ENCODE measurements at regions not wholly inside any gene's neighbourhood (a gene's known extent, or its start where the extent isn't known, plus 50 kb on each side); places are given as distances from the start of the nearest gene placed in this dataset.

DNA sequence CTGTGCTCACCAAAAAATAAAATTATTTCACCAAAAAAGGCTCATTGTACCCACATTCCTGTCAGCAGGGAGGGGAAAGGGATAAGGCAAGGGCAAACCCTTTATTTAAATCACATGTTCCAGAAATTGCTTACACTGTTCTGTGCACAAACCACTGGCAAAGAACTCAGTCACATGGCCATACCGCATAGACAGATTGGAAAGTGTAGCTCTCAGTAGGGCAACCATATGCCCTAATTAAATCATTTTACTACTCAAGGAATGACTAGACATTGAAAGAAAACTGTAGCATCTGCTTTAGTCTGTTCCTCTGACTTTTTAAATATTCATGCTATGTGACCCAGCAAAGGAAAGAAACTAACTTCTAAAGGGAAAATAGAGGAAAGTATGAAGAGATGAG is 119.2 kb upstream of the FAM241A start:
- POLR2A ChIA-PET (ENCODE audit: unreplicated experiment), result no interaction called here
- Histone ChIP-seq H3K4me1 (ENCODE audit: control insufficient read depth, insufficient read depth, low read length) (no peaks in the 10 kb centered on the region), H3K4ac (ENCODE audit: low read depth, low read length) (no peak overlapping the region), H2BK20ac (ENCODE audit: low read depth, low read length) (no peak overlapping the region), H2AK9ac (replicated peaks; ENCODE audit: low read depth, low read length, poor library complexity) (no peak overlapping the region), H4K91ac (ENCODE audit: insufficient read depth, low read depth, low read length) (no peak overlapping the region), H2AK5ac (ENCODE audit: low read depth, low read length) (no peak overlapping the region), H2BK5ac (ENCODE audit: low read depth, low read length, poor library complexity, severe bottlenecking) (no peak overlapping the region), H3K36me3 (ENCODE audit: control insufficient read depth, insufficient read depth, low read length) (no peaks in the 10 kb centered on the region), H3K23ac (ENCODE audit: low read depth, low read length) (no peak overlapping the region), H3K27me3 (ENCODE audit: control insufficient read depth, insufficient read depth, low read length) (peaks cover 2% of the 10 kb centered on the region; the same call in 1 of the 2 replicates), H4K8ac (ENCODE audit: low read depth in 2 of 2, low read length in 2 of 2) (no peak overlapping the region), H3K4me2 (ENCODE audit: low read depth, low read length) (no peak overlapping the region), H3K56ac (ENCODE audit: extremely low read depth, insufficient read depth, low read length) (no peak overlapping the region), H3K79me1 (ENCODE audit: low read depth in 1 of 2, low read length in 2 of 2) (no peaks in the 10 kb centered on the region), H2AFZ (replicated peaks; ENCODE audit: low read length, poor library complexity) (no peak overlapping the region), H3K18ac (ENCODE audit: low read depth, low read length) (no peak overlapping the region), H4K5ac (ENCODE audit: low read depth, low read length) (no peak overlapping the region), H3K14ac (replicated peaks; ENCODE audit: low read depth, low read length) (no peak overlapping the region), H3K9ac (ENCODE audit: low read depth, low read length) (no peak overlapping the region), H3K9me3 (ENCODE audit: control insufficient read depth, insufficient read depth, low read length) (no peaks in the 10 kb centered on the region), H3K4me3 (ENCODE audit: insufficient read depth, low read depth, low read length) (no peak overlapping the region), H2BK120ac (ENCODE audit: low read depth, low read length) (no peak overlapping the region), H3K27ac (ENCODE audit: insufficient read depth, low read length) (no peak overlapping the region), H2BK15ac (ENCODE audit: low read depth, low read length) (no peak overlapping the region), H4K20me1 (ENCODE audit: insufficient read depth, low read length) (no peaks in the 10 kb centered on the region), H3K9me1 (ENCODE audit: insufficient read depth, low read length) (no peaks in the 10 kb centered on the region)
- WGBS, 2 experiments (ENCODE audit: extremely low coverage in 2 of 2, insufficient read length in 1 of 2), result no CpG with 5 or more reads among the region's 1 CpG
- in situ Hi-C loops (cut with MboI; ENCODE audit: low sequenced_read_pairs) (loop anchor here (25.0 kb wide), 1 partner anchor 1389 kb away; no protein-coding TSS in a partner anchor), intact Hi-C loops (cut with micrococcal nuclease) (no loop called here), dilution Hi-C loops (cut with HindIII; ENCODE audit: low sequenced_read_pairs, unreplicated experiment) (no loop called here)
- no peak for DNase-seq
- TF ChIP-seq RAD21 (IDR thresholded peaks at IDR 0.05; ENCODE audit: low read length) (no peak), NFE2L2 (IDR thresholded peaks at IDR 0.05; ENCODE audit: low read depth, low read length) (no peak), MAFK (IDR thresholded peaks at IDR 0.05; ENCODE audit: low read depth, low read length) (no peak), BHLHE40 (IDR thresholded peaks at IDR 0.05; ENCODE audit: low read depth, low read length) (no peak), POLR2A (IDR thresholded peaks at IDR 0.05; ENCODE audit: low read depth, low read length) (no peak), RCOR1 (IDR thresholded peaks at IDR 0.05; ENCODE audit: insufficient replicate concordance, low read length) (no peak), SMC3 (IDR thresholded peaks at IDR 0.05; ENCODE audit: low read depth, low read length) (no peak), MAZ (IDR thresholded peaks at IDR 0.05; ENCODE audit: borderline replicate concordance, low read depth, low read length) (no peak), CHD1 (IDR thresholded peaks at IDR 0.05; ENCODE audit: low read depth, low read length) (no peak), CEBPB (IDR thresholded peaks at IDR 0.05; ENCODE audit: low read depth, low read length) (no peak), RFX5 (IDR thresholded peaks at IDR 0.05; ENCODE audit: low read depth, low read length) (no peak), MXI1 (IDR thresholded peaks at IDR 0.05; ENCODE audit: borderline replicate concordance, low read depth, low read length) (no peak)
- TF ChIP-seq, protein P1, sequence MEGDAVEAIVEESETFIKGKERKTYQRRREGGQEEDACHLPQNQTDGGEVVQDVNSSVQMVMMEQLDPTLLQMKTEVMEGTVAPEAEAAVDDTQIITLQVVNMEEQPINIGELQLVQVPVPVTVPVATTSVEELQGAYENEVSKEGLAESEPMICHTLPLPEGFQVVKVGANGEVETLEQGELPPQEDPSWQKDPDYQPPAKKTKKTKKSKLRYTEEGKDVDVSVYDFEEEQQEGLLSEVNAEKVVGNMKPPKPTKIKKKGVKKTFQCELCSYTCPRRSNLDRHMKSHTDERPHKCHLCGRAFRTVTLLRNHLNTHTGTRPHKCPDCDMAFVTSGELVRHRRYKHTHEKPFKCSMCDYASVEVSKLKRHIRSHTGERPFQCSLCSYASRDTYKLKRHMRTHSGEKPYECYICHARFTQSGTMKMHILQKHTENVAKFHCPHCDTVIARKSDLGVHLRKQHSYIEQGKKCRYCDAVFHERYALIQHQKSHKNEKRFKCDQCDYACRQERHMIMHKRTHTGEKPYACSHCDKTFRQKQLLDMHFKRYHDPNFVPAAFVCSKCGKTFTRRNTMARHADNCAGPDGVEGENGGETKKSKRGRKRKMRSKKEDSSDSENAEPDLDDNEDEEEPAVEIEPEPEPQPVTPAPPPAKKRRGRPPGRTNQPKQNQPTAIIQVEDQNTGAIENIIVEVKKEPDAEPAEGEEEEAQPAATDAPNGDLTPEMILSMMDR (conservative IDR thresholded peaks at IDR 0.05; ENCODE audit: low read depth, low read length), result no peak
- TF ChIP-seq, protein P2, sequence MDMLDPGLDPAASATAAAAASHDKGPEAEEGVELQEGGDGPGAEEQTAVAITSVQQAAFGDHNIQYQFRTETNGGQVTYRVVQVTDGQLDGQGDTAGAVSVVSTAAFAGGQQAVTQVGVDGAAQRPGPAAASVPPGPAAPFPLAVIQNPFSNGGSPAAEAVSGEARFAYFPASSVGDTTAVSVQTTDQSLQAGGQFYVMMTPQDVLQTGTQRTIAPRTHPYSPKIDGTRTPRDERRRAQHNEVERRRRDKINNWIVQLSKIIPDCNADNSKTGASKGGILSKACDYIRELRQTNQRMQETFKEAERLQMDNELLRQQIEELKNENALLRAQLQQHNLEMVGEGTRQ (IDR thresholded peaks at IDR 0.05; ENCODE audit: low read depth, low read length), result no peak
- CTCF ChIA-PET, result no interaction called here
- no peak for ATAC-seq (ENCODE audit: low read depth)
- BruUV-seq (replicated peaks), result no TSS peak

Data from IMR-90 (cell line).